ENCODE measurements at regions not wholly inside any gene's neighbourhood (a gene's known extent, or its start where the extent isn't known, plus 50 kb on each side); places are given as distances from the start of the nearest gene placed in this dataset.
"Not testable (repeated sequence)": the region's sequence is repeated elsewhere in the genome, so short reads cannot be mapped to it uniquely, and the experiment has no call there.

DNA sequence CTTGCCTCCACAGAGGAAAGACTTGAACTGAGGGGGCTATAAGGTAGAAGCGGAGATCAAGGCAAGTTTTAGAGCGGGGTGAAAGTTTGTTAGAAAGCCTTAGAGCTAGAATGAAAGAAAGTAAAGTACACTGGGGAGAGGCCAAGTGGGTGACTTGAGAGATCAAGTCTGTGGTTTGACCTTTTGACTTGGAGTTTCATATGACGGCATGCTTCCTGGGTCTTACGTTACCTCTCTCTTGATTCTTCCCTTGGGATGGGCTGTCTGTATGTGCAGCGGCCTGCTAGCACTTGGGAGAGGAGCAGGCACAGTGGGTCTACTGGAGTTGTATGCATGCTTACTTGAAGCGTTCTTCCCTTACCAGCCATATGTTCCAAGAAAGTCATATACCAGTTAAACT lies 1768.5 kb downstream of the PCDH9 start:
- no peak for DNase-seq

DNA sequence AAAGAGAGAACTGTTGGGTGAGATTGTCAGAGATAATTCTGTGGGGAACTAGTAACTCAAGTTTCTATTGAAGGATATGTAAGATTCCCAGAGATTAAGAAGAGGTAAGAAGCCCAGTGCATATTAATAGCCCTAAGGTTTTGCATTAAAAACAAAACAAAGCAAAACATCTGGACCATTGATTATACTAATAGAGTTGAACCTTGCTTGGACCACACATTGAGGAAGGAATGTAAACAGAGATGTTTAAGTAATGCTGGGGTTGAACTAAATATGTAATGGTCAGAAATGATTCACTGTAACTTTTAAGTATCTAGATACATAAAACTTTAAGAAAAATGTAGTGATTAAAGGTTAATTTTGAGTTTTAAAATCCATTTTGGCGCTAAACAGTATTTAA lies 1770.0 kb downstream of the PCDH9 start:
- no peak for DNase-seq

DNA sequence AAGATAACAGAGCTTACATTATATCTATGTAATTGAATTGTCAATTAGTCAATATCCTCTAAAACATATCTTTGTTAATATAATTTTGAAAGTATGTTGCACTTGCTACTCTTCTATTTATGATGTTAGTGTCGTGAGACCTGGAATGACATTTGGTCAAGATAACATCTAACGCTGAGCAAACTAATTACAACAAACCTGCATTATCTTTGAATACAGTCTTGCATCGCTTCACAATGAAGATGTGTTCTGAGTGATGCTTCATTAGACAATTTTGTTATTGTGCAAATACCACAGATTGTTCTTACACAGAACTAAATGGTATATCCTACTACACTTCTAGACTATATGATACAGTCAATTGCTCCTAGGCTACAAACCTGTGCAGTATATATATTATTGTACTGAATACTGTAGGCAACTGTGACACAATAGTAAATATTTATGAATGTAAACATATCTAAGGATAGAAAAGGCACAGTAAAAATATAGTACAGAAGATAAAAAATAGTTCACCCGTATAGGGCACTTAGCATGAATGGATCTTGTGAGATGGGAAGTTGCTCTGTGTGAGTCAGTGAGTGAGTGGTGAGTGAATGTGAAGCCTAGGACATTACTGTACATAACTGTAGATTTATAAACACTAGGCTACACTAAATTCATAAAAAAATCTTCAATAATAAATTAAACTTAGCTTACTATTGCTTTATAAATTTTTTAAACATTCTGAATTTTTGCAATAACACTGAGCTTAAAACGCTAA lies 1773.8 kb downstream of the PCDH9 start:
- DNase-seq = no peak

DNA sequence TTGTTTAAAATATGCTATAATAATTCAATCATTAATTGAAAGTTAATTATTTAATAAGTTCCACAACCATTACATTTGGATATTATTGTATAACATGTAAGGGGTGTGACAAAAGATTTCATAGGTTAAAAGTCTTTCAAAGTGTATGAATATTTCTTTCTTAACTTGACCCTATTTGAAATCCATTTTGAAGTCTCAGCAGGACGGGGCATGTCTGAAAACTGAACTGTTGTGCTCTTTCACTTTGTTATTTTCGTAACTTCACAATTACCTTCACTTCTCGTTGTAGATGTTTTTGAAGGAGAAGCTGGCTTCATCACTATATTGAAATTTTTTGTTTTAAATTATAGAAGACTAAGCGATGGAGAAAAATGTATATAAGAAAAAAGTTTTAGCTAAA lies 1775.7 kb downstream of the PCDH9 start:
- no peak for DNase-seq

DNA sequence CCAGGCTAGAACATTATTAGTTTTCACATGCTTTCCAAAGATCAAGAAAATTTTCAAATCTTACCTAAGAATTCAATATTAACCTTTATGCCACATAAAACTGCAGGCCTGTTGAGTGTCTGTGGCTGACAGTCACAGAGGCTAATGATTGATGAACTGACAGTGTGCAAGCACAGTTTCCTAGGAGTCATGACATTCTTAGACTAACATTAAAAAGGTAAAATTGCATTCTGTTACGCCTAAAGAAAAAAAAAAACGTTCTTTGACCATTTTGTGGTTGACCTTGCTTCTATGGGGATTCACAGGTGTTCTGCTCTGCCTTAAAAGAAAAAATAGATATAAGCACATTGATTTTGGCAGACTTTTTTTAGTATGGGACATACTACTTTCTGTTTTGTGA lies 1776.2 kb downstream of the PCDH9 start:
- no peak for DNase-seq

DNA sequence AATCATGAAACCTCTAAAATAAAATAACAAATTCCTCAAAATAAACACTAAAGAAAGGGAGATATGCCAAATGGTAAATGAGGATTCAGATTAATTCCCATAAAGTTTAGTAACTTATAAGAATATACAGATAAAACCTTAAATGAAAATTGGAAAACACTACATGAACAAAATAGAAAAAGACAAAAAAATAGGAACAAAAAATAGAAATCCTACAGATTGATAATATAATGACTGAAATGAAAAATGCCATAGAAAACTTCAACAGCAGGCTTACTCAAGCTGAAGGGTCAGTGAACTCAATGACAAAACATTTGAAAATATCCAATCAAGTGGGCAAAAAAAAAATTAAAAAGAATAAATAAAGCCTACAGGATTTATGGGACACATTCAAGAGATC lies 1784.8 kb downstream of the PCDH9 start:
- no peak for DNase-seq

DNA sequence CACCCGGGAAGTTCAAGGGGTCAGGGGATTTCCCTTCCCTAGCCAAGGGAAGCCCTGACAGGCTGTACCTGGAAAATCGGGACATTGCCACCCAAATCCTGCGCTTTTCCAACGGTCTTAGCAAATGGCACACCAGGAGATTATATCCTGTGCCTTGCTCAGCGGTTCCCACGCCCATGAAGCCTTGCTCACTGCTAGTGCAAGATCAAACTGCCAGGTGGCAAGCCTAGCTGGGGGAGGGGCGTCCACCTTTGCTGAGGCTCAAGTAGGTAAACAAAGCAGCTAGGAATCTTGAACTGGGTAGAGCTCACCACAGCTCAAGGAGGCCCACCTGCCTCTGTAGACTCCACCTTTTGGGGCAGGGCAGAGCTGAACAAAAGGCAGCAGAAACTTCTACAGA lies 1794.5 kb downstream of the PCDH9 start:
- DNase-seq = no peak

DNA sequence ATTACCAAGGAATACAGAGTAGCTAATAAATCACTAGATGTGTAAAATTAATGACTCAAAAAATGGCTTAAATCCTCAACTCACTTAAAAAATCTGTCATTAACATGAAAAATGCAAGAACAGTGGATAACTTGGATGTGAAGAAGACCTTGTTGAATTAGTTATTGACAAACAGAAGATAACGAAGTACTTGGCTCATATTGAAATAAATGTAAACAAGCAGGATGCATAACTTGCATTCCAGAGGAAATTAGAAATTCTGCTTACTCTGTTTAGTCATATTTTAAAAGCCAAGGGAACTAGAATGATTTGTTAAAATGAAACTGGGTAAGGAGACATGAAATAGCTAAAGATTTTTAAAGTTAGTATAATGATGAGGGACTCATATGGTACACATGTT lies 1812.2 kb downstream of the PCDH9 start:
- no peak for DNase-seq

DNA sequence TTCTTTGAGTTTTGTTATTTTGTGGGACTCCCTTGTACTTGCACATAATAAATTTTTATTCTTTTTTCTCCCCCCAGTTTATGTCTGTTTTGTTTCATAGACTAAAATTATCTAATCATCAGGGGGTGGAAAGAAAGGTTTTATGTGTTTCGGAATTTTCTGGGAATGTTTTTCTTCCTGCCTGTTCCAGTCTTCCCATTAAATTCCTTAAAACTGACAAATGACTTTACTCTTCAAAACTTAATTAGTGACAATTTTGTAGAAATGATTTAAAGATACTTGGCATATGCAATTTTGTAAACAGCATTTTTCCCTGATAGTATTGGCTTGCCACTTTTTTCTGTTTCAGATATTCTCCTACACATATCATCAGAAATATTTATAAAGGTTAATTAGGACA lies 1813.4 kb downstream of the PCDH9 start:
- DNase-seq = no peak

DNA sequence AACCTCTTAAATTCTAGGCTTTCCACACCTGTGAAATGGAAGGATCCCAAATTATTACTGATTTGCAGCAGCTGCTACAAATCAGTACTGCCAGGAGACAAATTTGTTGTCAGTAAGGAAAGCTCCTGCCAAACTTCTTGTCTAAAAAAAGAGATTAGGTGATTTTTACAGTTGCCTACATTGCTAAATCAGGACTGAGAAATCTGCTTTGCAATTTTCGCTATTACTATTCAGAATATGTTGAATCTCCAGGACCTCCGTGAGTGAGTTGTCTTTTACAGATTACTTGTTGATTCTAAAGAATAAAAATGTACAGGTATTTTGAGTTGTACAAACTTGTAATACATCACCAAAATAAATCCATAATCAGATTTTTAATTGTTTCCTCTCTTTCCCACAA lies 1815.9 kb downstream of the PCDH9 start:
- no peak for DNase-seq

DNA sequence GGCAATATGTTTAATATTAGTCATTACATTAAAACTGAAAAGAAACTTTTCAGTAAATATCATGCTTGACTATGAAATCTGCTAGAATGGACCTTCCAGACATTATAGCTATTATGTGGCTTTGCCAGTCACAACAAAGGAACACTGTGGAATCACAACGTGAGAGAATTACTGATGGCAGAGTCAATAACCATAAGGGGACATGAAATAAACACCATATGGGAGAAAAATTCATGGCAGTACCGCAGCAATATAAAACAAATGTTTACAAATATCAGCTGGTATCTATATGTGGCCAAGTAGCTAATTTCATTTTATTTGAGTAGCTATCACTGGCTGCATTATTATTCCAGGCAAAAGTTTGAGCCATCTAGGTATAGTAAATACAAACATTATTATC lies 1818.6 kb downstream of the PCDH9 start:
- DNase-seq = no peak

DNA sequence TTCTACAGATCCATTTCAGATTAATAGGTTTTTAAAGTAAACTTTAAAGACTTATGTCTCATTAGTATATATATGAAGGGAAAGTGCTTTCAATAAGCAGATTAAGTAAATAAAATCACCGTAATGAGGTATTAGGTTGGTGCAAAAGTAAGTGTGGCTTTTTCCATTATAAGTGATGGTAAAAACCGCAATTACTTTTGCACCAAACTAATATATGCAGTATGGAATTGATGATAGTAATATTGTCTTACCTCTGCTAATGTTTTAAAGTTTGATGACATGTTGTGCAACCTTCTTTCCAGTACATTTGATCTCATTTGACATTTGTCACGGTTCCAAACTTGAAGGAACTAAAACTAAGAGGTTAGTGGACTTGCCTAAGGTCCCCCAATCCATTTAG lies 1819.3 kb downstream of the PCDH9 start:
- DNase-seq = no peak

DNA sequence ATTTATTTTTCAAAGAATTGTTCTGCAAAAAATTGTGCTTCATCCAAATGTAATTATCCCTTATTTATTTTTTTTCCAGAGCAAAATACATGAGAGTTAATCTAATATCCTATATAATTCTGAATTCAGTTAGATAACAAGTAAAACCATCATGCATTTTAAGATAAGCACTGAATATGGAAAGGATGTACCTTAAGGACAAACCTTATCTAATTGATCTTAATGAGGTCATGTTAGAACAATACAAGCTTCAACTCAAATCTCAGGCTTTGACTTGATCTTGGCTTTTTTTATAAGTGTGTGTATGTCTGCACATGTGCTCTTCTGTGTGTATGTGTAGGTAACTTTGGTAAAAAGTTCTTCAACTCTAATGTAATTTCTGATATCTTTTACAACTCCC lies 1828.8 kb downstream of the PCDH9 start:
- no peak for DNase-seq

DNA sequence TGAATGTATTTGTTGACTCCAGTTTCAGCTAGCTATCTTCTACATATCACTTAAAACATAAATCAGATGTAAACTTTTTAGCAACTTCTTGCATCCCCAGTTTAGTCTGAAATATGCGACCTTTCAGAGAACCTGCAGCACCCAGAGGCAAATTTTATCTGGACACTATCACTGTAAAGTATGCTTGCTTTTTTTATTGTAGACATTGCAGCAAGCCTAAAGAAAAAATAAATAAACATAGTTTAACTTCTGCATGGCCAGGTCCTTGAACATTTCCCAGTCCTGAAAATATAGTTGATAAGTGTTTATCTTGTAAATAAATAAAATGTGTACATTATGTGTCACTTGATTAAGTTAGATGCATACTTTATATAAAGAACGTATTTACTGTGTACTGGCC lies 1829.4 kb downstream of the PCDH9 start:
- no peak for DNase-seq

DNA sequence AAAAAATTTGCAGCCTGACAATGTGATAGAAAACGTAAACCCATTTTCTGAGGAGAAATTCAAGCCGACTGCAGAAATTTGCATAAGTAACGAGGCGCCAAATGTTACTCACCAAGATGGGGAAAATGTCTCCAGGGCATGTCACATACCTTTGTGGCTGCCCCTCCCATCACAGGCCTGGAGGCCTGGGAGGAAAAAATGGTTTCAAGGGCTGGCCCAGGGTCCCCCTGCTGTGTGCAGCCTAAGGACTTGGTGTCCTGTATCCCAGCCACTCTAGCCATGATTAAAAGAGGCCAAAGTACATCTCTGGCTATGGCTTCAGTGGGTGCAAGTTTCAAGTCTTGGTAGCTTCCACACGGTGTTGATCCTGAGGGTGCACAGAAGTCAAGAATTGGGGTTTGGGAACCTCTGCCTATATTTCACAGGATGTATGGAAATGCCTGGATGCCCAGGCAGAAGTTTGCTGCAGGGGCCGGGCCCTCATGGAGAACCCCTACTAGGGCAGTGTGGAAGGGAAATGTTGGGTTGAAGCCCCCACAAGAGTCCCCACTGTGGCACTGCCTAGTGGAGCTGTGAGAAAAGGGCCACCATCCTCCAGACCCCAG lies 1842.3 kb downstream of the PCDH9 start:
- no peak for DNase-seq

DNA sequence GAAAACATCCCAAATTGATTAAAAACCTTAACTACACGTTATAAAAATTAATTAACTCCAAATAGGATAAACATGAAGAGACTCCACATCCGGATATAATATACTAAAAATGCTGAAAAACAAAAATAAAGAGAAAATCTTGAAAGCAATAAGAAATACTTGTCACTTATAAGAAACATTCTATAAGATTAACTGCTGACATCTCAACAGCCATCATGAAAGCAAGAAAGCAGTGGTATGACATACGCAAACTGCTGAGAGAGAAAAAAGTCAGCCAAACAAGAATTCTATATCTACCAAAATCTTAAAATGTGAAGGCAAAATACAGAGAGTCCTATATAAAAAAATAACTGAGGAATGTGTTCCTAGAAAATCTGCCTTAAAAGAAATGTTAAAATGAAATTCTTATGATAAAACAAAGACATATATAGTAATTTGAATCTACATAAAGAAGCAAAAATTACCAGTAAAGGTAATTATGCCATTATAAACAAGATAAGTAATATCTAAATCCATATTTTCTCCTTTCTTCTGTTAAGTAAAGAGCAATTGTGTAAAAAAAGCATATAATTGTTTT lies 1851.1 kb downstream of the PCDH9 start:
- DNase-seq = no peak

DNA sequence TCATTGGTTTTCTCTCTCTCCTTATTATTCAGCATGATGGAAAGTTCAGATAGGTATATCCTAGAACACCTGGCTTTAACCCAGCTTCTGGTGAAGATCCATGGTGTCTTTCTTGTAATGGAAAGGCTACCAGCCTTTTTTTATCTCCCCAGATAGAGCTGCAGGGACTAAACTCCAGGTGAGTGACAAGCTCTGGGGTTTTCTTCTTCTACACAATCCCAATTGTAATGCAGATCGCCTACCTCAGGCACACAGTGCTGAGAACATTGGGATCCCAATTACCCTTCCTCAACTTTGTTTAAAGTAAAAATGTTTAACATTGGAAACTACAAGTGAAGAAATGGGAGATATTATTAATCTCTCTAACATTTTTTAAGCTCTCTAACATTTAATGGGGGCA lies 1851.7 kb downstream of the PCDH9 start:
- DNase-seq = no peak

DNA sequence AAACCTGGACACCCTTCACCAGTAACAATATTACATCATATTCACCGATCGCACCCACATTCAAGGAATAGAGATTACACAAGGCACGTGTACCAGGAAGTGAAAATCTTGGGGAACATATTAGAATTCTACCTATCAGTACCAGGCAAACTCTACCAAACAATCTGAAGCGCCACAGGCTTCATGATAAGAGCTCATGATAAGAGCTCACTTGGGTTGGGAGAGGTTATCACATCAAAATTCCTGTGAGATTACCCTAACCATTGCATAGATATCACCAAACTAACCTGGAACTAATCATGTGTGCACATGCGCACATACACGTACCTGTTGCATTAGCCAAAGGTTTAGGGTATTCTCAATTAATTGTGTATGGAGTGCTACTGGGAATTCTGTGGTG lies 1861.3 kb downstream of the PCDH9 start:
- no peak for DNase-seq

DNA sequence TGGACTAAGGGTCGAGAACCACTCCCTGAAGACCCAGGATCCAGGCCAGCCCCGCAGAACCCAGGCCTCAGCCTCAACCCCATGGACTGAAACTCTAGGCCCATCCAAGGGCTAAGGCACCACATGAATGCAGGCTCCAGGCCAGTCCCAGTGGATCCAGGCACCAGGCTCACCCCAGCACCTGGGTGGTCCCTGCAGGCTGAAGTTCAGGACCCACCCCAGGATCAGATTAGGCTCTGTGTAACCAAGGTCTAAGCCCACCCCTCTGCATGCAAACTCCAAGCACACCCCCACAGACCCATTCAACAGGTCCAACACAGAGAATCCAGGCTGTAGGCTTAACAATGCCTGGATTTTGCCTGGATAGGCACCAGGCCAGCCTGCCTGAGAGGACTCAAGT lies 1876.2 kb downstream of the PCDH9 start:
- no peak for DNase-seq

DNA sequence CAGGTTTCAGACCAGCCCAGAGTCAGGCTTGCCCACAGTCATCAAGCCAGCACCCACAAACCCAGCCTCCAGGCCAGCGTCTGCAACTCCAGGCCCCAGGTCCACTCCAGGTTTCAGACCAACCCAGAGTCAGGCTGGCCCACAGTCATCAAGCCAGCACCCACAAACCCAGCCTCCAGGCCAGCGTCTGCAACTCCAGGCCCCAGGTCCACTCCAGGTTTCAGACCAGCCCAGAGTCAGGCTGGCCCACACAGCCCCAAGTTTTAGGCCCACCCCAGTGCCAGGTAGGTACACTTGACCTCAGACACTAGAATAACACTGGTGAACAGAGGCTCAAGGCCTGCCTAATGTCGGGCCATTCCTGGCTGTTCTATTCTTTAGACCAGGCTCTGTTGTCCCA lies 1877.0 kb downstream of the PCDH9 start:
- DNase-seq = not testable (repeated sequence)

DNA sequence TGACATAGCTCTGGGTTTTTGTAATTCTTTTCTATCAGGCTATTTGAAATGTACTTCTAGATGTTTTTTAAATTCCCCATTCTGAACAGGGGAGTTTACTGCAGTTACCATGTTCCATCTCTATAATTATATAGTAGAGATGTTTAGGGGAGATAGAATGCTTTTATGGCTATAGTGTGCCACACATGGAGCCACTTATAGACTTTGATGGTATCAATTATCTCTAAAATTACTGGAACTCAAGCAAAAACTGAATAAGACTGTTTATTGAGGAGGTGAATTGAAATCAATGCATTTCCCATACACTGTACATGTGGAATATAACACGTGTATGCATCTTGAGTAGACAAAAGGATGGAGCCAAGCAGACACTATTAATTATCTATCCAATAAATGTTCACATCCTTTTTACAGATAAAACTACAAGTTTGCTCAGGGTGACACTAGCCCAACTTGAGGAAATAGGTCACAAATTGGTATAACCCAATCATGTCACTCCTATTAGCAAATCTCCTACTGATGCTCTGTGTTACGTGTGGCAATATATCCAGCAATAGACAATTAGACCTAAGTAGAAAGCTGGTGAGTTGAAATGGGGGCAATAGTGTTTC lies 1882.6 kb downstream of the PCDH9 start:
- DNase-seq = no peak

DNA sequence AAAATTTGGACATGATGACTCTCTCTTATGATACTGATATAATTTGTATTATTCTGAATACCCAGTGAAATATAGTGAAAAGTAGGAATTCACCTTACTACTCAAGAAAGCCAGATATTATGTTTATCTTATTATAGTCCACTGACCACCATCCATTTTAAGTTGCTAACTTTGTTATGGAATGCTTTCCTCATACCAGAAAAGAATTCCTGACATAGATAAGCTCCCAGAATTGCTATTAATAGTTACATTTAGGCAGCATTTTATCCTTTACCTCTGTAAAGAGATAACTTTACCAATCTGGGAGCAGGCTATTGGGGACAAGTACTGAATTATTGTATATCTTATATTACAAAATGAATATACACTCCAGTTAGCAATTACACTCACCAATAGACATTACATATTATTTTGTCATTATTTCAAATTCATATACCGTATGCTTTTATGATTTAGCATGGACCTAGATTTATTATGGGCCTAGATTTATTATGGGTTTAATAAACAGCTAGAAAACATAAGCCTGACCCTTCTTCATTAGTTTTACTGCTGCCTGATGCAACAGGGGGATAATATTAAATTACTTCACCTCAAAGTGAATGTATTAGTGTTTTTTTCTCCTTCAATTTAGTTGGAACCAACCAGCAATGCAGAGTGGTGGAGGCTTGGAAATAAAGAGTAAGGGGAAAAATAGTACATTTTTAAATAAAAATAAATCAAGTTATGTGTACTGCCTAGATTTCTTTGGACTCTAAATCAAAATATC lies 1886.1 kb downstream of the PCDH9 start:
- no peak for DNase-seq

DNA sequence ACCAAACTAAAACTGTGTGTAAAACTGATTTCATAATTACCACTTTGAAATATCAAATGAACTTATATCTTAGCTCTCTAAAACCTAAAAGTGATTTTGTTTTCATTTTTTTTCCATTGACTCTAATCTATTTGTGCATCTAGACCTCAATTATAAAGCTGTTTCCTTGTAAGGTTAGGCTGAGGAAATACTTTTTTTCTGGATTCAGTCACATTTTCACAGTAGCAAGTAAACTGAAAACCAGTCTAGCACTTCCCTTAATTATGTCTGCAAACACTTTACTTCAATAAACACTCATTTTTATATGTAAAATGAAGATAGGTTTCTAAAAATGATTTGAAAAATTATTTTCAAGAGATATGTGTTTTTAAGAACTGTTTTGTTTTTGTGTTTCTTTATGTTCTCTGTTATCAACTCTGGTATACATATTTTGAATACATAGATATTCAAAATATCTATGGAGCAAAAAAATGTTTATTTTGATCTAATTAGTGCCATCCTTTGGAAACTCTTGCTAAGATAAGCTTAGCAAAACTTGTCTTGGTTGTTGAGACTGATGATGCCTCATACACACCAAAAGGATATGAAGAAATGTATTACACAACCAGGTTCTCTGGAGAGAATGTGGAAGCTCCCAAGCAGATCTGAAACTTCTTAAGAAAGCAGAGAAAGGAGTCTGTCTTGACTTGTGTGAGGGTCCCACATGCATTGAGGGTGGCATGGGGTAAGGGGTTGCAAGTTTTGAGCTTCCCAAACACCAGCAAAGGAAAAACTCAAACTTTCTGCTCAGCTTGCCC lies 1887.4 kb downstream of the PCDH9 start:
- DNase-seq = no peak
